Stomach smooth muscle (tissue), 2 donors: ENCODE measurements at regions not wholly inside any gene's neighbourhood (a gene's known extent, or its start where the extent isn't known, plus 50 kb on each side); places are given as distances from the start of the nearest gene placed in this dataset.

ENCODE experiments used
- H3K27ac ChIP-seq: one replicate; pipeline ENCODE4 v1.7.0; 2013; ENCODE audit warnings: mild to moderate bottlenecking, low read length, inconsistent platforms
- H3K27me3 ChIP-seq, 2 donors: one replicate each; pipeline ENCODE4 v1.7.0; 2013; ENCODE audit warnings: low read length in 2 of 2; ENCODE audit not compliant: insufficient read depth in 2 of 2, control insufficient read depth in 1 of 2
- H3K36me3 ChIP-seq, 2 donors: one replicate each; pipeline ENCODE4 v1.7.0; 2013; ENCODE audit warnings: low read length in 2 of 2; ENCODE audit not compliant: control insufficient read depth in 2 of 2, insufficient read depth in 2 of 2
- H3K4me1 ChIP-seq: one replicate; pipeline ENCODE4 v1.7.0; 2013; ENCODE audit warnings: low read length; ENCODE audit not compliant: control insufficient read depth, insufficient read depth
- H3K4me3 ChIP-seq, 2 donors: one replicate each; pipeline ENCODE4 v1.7.0; 2013; ENCODE audit warnings: low read length in 2 of 2
- H3K9ac ChIP-seq, 2 donors: one replicate each; pipeline ENCODE4 v1.7.0; 2013; ENCODE audit warnings: low read length in 2 of 2, mild to moderate bottlenecking in 1 of 2
- H3K9me3 ChIP-seq, 2 donors: one replicate each; pipeline ENCODE4 v1.7.0; 2013; ENCODE audit warnings: low read length in 2 of 2; ENCODE audit not compliant: control insufficient read depth in 2 of 2
- donor health status: healthy.
- donor health status: Pancreatic carcinoma.

DNA sequence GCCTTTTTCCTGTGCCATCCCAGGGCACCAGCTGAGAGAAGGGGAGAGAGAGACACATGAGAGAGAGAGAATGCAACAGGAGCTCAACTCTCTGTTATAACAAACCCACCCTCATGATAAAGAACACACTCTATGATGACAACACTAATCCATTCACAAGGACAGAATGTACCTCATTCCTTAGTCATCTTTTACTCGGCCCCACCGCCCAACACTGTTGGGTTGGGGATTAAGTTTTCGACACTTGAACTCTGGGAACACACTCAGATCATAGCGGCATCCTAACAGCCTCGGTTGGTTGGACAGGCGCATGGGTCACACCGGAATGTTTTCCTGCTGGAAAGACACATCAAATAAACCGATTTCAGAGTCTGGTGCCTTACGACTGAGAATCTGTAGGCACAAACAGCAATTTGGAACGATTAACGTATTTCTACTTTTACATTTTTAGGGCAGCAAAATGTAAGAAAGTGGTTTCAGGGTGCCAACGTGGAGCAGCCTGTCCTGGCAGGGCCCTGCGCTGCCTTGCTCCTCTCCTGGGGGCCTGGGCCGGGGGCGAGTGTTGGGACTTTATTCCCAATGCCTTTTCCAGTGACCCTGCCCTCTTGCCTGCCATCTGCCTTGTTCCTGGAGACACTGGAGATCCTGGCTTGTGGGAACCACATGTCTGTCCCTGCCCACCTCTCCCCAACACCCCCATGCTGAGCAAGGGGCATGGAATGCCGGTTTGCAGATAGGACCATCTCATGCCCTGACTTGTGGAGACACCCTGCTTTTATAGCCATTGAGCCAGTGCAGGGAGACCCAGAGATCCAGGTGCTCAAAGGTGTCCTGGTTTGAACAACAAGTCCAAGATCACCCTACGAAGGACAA lies 287.0 kb downstream of the TCERG1L start:
- Histone ChIP-seq H3K27ac (no peak overlapping the region), H3K27me3 (peaks cover 3 to 7% of the 10 kb centered on the region in 2 donors), H3K9me3 (no peaks in the 10 kb centered on the region), H3K9ac (no peak overlapping the region), H3K4me1 (no peaks in the 10 kb centered on the region), H3K4me3 (no peak overlapping the region), H3K36me3 (no peaks in the 10 kb centered on the region)

DNA sequence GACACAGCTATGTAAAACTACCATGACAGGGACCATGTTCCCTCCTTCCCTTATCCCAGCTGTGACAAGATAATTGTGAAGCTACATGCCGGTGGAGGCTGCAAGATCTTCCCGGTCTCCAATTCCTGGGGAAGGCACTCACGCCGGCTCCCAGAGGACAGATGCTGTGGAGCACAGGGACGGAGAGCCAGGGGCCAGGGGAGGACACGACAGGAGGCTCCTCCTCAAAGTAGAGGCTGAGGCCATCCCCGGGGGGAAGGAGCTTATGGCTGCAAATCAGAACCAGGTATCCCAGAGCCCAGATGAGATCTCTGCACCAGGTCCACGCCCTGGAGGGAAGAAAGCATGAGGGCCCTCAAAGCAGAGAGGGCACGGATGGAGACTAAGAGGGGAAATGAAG lies 286.2 kb downstream of the TCERG1L start:
- no peaks in the 10 kb centered on the region for H3K36me3 ChIP-seq
- H3K9me3 ChIP-seq = no peaks in the 10 kb centered on the region
- H3K4me3 ChIP-seq = no peak overlapping the region
- H3K27ac ChIP-seq = no peak overlapping the region
- H3K4me1 ChIP-seq = no peaks in the 10 kb centered on the region
- peaks cover 3 to 7% of the 10 kb centered on the region in 2 donors for H3K27me3 ChIP-seq
- H3K9ac ChIP-seq = no peak overlapping the region

GRCh38 chr10:131027256-131027655 lies 284.3 kb downstream of the TCERG1L start:
- no peaks in the 10 kb centered on the region for H3K36me3 ChIP-seq
- peaks cover 0 to 7% of the 10 kb centered on the region in 2 donors for H3K27me3 ChIP-seq
- no peaks in the 10 kb centered on the region for H3K9me3 ChIP-seq
- H3K4me3 ChIP-seq = no peak overlapping the region
- H3K27ac ChIP-seq = no peak overlapping the region
- H3K9ac ChIP-seq = no peak overlapping the region
- H3K4me1 ChIP-seq = no peaks in the 10 kb centered on the region

DNA sequence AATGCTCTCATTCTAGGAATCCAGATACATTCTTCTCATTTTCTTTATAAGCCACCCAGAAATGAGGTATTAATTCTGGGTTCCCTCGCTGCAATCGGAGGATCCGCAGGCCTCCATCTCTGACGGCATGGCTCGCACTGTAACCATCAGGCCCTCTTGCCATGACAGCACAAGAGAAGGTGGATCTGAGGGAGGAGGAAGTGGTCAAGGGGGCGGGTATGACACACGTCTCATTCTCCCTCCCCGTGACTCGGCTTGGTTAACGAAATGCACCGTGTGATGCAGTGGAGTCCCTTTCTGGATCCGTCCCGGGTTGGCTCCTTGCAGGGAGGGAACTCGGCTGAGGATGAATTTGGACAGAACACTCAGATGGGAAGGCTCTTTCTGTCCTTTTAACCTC lies 280.2 kb downstream of the TCERG1L start:
- Histone ChIP-seq H3K9me3 (no peaks in the 10 kb centered on the region), H3K27me3 (no peaks in the 10 kb centered on the region), H3K27ac (no peak overlapping the region), H3K36me3 (no peaks in the 10 kb centered on the region), H3K4me1 (no peaks in the 10 kb centered on the region), H3K9ac (no peak overlapping the region), H3K4me3 (no peak overlapping the region)

- H3K27me3 ChIP-seq = no peaks in the 10 kb centered on the region
- H3K9me3 ChIP-seq = no peaks in the 10 kb centered on the region
- no peak overlapping the region for H3K9ac ChIP-seq
- H3K36me3 ChIP-seq = no peaks in the 10 kb centered on the region
- H3K27ac ChIP-seq = no peak overlapping the region
- H3K4me3 ChIP-seq = no peak overlapping the region
- no peaks in the 10 kb centered on the region for H3K4me1 ChIP-seq
These were observed 279.0 kb downstream of the TCERG1L start for GRCh38 chr10:131032329-131033165.

GRCh38 chr10:131033166-131034085 lies 278.1 kb downstream of the TCERG1L start:
- H3K9ac ChIP-seq = no peak overlapping the region
- no peak overlapping the region for H3K27ac ChIP-seq
- H3K4me3 ChIP-seq = no peak overlapping the region
- no peaks in the 10 kb centered on the region for H3K9me3 ChIP-seq
- H3K36me3 ChIP-seq = no peaks in the 10 kb centered on the region
- H3K4me1 ChIP-seq = no peaks in the 10 kb centered on the region
- no peaks in the 10 kb centered on the region for H3K27me3 ChIP-seq

DNA sequence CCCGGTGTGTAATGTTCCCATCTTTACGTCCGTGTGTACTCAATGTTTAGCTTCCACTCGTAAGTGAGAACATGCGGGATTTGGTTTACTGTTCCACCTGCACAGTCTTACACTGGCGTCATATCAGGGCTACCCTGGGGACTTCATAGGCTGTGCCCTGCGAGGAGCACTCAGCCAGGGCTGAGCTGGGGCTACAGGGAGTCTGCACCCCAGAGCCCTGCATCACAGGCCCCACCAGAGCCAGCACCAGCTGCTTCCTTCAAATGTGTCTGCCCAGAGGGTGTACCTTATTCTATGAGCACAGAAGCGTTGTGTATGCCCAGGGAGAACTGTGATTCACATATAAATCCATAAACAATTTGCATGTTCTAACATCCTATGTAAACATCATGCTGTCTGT lies 277.1 kb downstream of the TCERG1L start:
- Histone ChIP-seq H3K27ac (no peak overlapping the region), H3K4me3 (no peak overlapping the region), H3K27me3 (no peaks in the 10 kb centered on the region)

DNA sequence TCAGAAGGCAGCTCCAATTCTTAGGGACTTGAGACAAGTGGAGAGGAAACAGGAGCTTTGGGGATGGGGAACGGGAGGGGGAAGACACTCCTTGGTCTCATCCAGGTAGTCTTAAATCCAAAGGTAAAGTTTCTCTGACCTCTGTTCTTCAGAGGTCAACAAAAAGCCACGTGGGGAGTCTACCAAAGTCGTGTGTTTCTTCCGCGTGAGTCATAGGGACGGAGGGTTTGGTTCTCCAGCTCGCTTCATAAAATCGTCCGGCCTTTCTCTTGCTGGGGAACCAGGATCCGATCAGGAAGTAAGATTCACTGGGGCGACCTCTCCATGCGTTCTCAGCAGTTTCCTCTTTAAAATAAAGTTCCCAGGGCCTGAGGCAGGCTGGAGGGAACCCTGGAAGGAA lies 275.7 kb downstream of the TCERG1L start:
- Histone ChIP-seq H3K4me3 (no peak overlapping the region), H3K36me3 (no peaks in the 10 kb centered on the region), H3K27ac (no peak overlapping the region), H3K27me3 (no peaks in the 10 kb centered on the region), H3K9ac (no peak overlapping the region), H3K9me3 (no peaks in the 10 kb centered on the region), H3K4me1 (no peaks in the 10 kb centered on the region)

More for the DNA sequence above, 277.1 kb downstream of the TCERG1L start:
- Histone ChIP-seq H3K9ac (no peak overlapping the region), H3K4me1 (no peaks in the 10 kb centered on the region), H3K36me3 (no peaks in the 10 kb centered on the region), H3K9me3 (no peaks in the 10 kb centered on the region)

DNA sequence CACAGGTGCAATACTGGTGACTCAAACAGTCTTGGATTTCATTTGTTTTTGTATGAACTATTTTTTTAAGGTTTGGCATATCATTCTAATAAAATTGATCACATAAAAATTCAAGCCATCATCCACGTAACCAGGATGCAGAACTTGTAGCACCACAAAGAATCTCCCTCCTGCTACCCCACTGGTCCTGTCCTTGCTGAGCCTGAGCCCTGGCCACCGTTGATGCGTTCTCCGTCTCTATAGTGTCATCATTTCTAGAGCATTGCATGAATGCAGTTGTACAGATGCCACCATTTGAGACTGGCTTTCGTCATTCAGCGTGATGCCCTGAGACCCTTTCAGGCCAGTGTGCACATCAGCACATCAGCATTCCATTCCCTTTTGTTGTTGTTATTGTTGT lies 273.5 kb downstream of the TCERG1L start:
- Histone ChIP-seq H3K4me1 (no peaks in the 10 kb centered on the region), H3K36me3 (no peaks in the 10 kb centered on the region), H3K9ac (no peak overlapping the region), H3K27me3 (no peaks in the 10 kb centered on the region), H3K27ac (no peak overlapping the region), H3K9me3 (no peaks in the 10 kb centered on the region), H3K4me3 (no peak overlapping the region)

GRCh38 chr10:131041031-131041430 lies 270.5 kb downstream of the TCERG1L start:
- no peak overlapping the region for H3K4me3 ChIP-seq
- no peak overlapping the region for H3K27ac ChIP-seq
- peaks cover 0 to 2% of the 10 kb centered on the region in 2 donors for H3K27me3 ChIP-seq
- H3K36me3 ChIP-seq = no peaks in the 10 kb centered on the region
- H3K4me1 ChIP-seq = no peaks in the 10 kb centered on the region
- H3K9ac ChIP-seq = no peak overlapping the region
- no peaks in the 10 kb centered on the region for H3K9me3 ChIP-seq
